WTC11 (cell line): ENCODE measurements at regions not wholly inside any gene's neighbourhood (a gene's known extent, or its start where the extent isn't known, plus 50 kb on each side); places are given as distances from the start of the nearest gene placed in this dataset.

Source experiments
- ATAC-seq: fragments of 200-7000 bp; cut with Tn5 transposase; 2 replicates; pipeline ENCODE4 v1.10.0; 2021; ENCODE audit warnings: mild to moderate bottlenecking, moderate library complexity
- CTCF ChIA-PET: fragments of 300-600 bp; sonication (Branson Sonifier 250); formaldehyde crosslinking; loops from one replicate; lab custom pipeline; 2021; ENCODE audit warnings: antibody characterized with exemption; lab: Charles Lee
- POLR2A ChIA-PET: fragments of 350-600 bp; sonication (Branson Sonifier 250); formaldehyde crosslinking; loops from one replicate; lab custom pipeline; 2021; ENCODE audit warnings: antibody characterized with exemption; lab: Charles Lee
- DNase-seq: peaks from one replicate; pipeline ENCODE4 v3.0.0; 2021; ENCODE audit warnings: low spot score
- H3K27ac Mint-ChIP-seq: 2 replicates; pipeline ENCODE4 v1.8.0; 2021; ENCODE audit warnings: mixed read lengths
- H3K27me3 Mint-ChIP-seq: 2 replicates; pipeline ENCODE4 v1.8.0; 2021; ENCODE audit warnings: low read depth, mild to moderate bottlenecking, moderate library complexity, mixed read lengths
- H3K36me3 Mint-ChIP-seq: 2 replicates; pipeline ENCODE4 v1.8.0; 2021; ENCODE audit warnings: mixed read lengths
- H3K4me1 Mint-ChIP-seq: 2 replicates; pipeline ENCODE4 v1.8.0; 2022; ENCODE audit warnings: mixed read lengths
- H3K4me3 Mint-ChIP-seq: 2 replicates; pipeline ENCODE4 v1.8.0; 2021; ENCODE audit warnings: mild to moderate bottlenecking, moderate library complexity, mixed read lengths
- H3K9me3 Mint-ChIP-seq: 2 replicates; pipeline ENCODE4 v1.8.0; 2021; ENCODE audit warnings: mixed read lengths
- E2F4 ChIP-seq: sonication (generic); formaldehyde crosslinking; IDR thresholded peaks from 2 replicates; pipeline ENCODE4 v1.8.1; 2022; ENCODE audit warnings: low read depth, mild to moderate bottlenecking, moderate library complexity, missing genetic modification reagents, borderline replicate concordance
- E2F5 ChIP-seq: sonication (generic); formaldehyde crosslinking; IDR thresholded peaks from 2 replicates; pipeline ENCODE4 v1.8.1; 2022; ENCODE audit warnings: mild to moderate bottlenecking, moderate library complexity, missing genetic modification reagents
- FOXK1 ChIP-seq: sonication (generic); formaldehyde crosslinking; IDR thresholded peaks from 2 replicates; pipeline ENCODE4 v1.8.0; 2022; ENCODE audit warnings: mild to moderate bottlenecking, moderate library complexity, missing genetic modification reagents
- NR3C1 ChIP-seq: sonication (generic); formaldehyde crosslinking; conservative IDR thresholded peaks from 2 replicates; pipeline ENCODE4 v1.8.1; 2023; ENCODE audit warnings: low read depth, mild to moderate bottlenecking, missing genetic modification reagents
- PRRX2 ChIP-seq: fragments of 250-450 bp; sonication (Bioruptor Pico); IDR thresholded peaks from 2 replicates; pipeline ENCODE4 v1.8.0; 2021; ENCODE audit warnings: mild to moderate bottlenecking
- SP1 ChIP-seq: sonication (generic); formaldehyde crosslinking; conservative IDR thresholded peaks from 2 replicates; pipeline ENCODE4 v1.8.1; 2022; ENCODE audit warnings: missing genetic modification reagents
- TCF7 ChIP-seq: sonication (generic); formaldehyde crosslinking; IDR thresholded peaks from 2 replicates; pipeline ENCODE4 v1.8.0; 2022; ENCODE audit warnings: mild to moderate bottlenecking, low read depth, missing genetic modification reagents, moderate library complexity
- ZNF121 ChIP-seq: sonication (generic); formaldehyde crosslinking; IDR thresholded peaks from 2 replicates; pipeline ENCODE4 v1.8.0; 2023; ENCODE audit warnings: missing genetic modification reagents
- ZNF317 ChIP-seq: sonication (generic); formaldehyde crosslinking; IDR thresholded peaks from 2 replicates; pipeline ENCODE4 v1.8.1; 2023; ENCODE audit warnings: low read depth, mild to moderate bottlenecking, moderate library complexity, missing genetic modification reagents, borderline replicate concordance
- ZNF423 ChIP-seq: fragments of 250-450 bp; sonication (Bioruptor Pico); IDR thresholded peaks from 2 replicates; pipeline ENCODE4 v2.1.2; 2022; ENCODE audit warnings: mild to moderate bottlenecking, moderate library complexity
- ZNF425 ChIP-seq: fragments of 250-450 bp; sonication (Bioruptor Pico); conservative IDR thresholded peaks from 2 replicates; pipeline ENCODE4 v1.9.0; 2021; ENCODE audit warnings: mild to moderate bottlenecking
- ZNF512 ChIP-seq: sonication (generic); formaldehyde crosslinking; IDR thresholded peaks from 2 replicates; pipeline ENCODE4 v1.8.1; 2022; ENCODE audit warnings: missing genetic modification reagents, borderline replicate concordance
- TF ChIP-seq, protein P1 (sequence below): sonication (generic); formaldehyde crosslinking; IDR thresholded peaks from 2 replicates; pipeline ENCODE4 v1.8.1; 2023; ENCODE audit warnings: mild to moderate bottlenecking, missing genetic modification reagents, borderline replicate concordance
- TF ChIP-seq, protein P2 (sequence below): sonication (generic); formaldehyde crosslinking; IDR thresholded peaks from 2 replicates; pipeline ENCODE4 v1.8.0; 2022; ENCODE audit warnings: mild to moderate bottlenecking, missing genetic modification reagents

GRCh38 chr18:62454527-62454926 is 68.3 kb upstream of the ZCCHC2 start (continued):
- TF ChIP-seq SP1 (CRISPR knock-in tag) (no peak), ZNF512 (no peak), ZNF425 (CRISPR knock-in tag) (no peak), TCF7 (CRISPR knock-in tag) (no peak)
- TF ChIP-seq, protein P1, sequence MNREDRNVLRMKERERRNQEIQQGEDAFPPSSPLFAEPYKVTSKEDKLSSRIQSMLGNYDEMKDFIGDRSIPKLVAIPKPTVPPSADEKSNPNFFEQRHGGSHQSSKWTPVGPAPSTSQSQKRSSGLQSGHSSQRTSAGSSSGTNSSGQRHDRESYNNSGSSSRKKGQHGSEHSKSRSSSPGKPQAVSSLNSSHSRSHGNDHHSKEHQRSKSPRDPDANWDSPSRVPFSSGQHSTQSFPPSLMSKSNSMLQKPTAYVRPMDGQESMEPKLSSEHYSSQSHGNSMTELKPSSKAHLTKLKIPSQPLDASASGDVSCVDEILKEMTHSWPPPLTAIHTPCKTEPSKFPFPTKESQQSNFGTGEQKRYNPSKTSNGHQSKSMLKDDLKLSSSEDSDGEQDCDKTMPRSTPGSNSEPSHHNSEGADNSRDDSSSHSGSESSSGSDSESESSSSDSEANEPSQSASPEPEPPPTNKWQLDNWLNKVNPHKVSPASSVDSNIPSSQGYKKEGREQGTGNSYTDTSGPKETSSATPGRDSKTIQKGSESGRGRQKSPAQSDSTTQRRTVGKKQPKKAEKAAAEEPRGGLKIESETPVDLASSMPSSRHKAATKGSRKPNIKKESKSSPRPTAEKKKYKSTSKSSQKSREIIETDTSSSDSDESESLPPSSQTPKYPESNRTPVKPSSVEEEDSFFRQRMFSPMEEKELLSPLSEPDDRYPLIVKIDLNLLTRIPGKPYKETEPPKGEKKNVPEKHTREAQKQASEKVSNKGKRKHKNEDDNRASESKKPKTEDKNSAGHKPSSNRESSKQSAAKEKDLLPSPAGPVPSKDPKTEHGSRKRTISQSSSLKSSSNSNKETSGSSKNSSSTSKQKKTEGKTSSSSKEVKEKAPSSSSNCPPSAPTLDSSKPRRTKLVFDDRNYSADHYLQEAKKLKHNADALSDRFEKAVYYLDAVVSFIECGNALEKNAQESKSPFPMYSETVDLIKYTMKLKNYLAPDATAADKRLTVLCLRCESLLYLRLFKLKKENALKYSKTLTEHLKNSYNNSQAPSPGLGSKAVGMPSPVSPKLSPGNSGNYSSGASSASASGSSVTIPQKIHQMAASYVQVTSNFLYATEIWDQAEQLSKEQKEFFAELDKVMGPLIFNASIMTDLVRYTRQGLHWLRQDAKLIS (CRISPR knock-in tag), result no peak
- TF ChIP-seq, protein P2, sequence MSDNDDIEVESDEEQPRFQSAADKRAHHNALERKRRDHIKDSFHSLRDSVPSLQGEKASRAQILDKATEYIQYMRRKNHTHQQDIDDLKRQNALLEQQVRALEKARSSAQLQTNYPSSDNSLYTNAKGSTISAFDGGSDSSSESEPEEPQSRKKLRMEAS, result no peak
- TF ChIP-seq, all 79 proteins: peak for 0

GRCh38 chr18:62455222-62455621 is 67.6 kb upstream of the ZCCHC2 start:
- ATAC-seq (no peak), DNase-seq (no peak)
- Mint-ChIP-seq H3K4me1 (peaks cover 24% of the 10 kb centered on the region), H3K36me3 (no peaks in the 10 kb centered on the region), H3K9me3 (no peaks in the 10 kb centered on the region), H3K27ac (no peak overlapping the region), H3K4me3 (no peak overlapping the region), H3K27me3 (no peaks in the 10 kb centered on the region)
- TF ChIP-seq ZNF121 (CRISPR knock-in tag) (no peak), FOXK1 (CRISPR knock-in tag) (no peak), ZNF317 (CRISPR knock-in tag) (no peak), NR3C1 (CRISPR knock-in tag) (no peak), PRRX2 (CRISPR knock-in tag) (no peak), E2F5 (CRISPR knock-in tag) (no peak), E2F4 (CRISPR knock-in tag) (no peak), ZNF423 (no peak)
- CTCF ChIA-PET, result interaction anchor here (1.1 kb wide), 1 partner anchor 129 kb away, joined by 3 read pairs; no protein-coding TSS in a partner anchor
- POLR2A ChIA-PET, result no interaction called here
